ENCODE measurements at regions not wholly inside any gene's neighbourhood (a gene's known extent, or its start where the extent isn't known, plus 50 kb on each side); places are given as distances from the start of the nearest gene placed in this dataset.

- H3K4me3 ChIP-seq: no peak overlapping the region
- ChIA-PET POLR2A (no interaction called here), CTCF (interaction anchor here (0.9 kb wide), 1 partner anchor 7 kb away, joined by 3 read pairs; no protein-coding TSS in a partner anchor)
- H3K27ac ChIP-seq: no peak overlapping the region
- peaks cover 20% of the 10 kb centered on the region for H3K4me1 ChIP-seq
- DNase-seq (ENCODE audit: low read depth in 1 of 2, low spot score in 1 of 2) (no peak), FAIRE-seq (no peak), ATAC-seq (no peak)
- no peak overlapping the region for H3K4me2 ChIP-seq
- no peaks in the 10 kb centered on the region for H3K9me3 ChIP-seq
- WGBS (ENCODE audit: missing lambda C conversion rate): 36% methylated on average over 1 of the region's 1 CpG
- no peak for TF ChIP-seq E2F6 (IDR thresholded peaks at IDR 0.05; ENCODE audit: borderline replicate concordance, low read depth)
- TF ChIP-seq HDAC2 (IDR thresholded peaks at IDR 0.05): no peak
- TF ChIP-seq HEYL (CRISPR knock-in tag; IDR thresholded peaks at IDR 0.05): no peak
- no peak for TF ChIP-seq RAD21 (conservative IDR thresholded peaks at IDR 0.05 in 1 of 2, IDR thresholded peaks at IDR 0.05 in 1 of 2)
- no peak for TF ChIP-seq HOXB5 (CRISPR knock-in tag; IDR thresholded peaks at IDR 0.05)
- TF ChIP-seq PHF8 (IDR thresholded peaks at IDR 0.05; ENCODE audit: borderline replicate concordance, low read depth): no peak
- no peak for TF ChIP-seq MYC (IDR thresholded peaks at IDR 0.05; ENCODE audit: borderline replicate concordance, low read length)
- TF ChIP-seq SMC3 (IDR thresholded peaks at IDR 0.05): no peak
- no peak for TF ChIP-seq RFX5 (IDR thresholded peaks at IDR 0.05)
- no peak for TF ChIP-seq BHLHE40 (IDR thresholded peaks at IDR 0.05; ENCODE audit: low read depth, low read length)
These were observed 382.3 kb downstream of the FIGN start for GRCh38 chr2:163353551-163353950.

- Histone ChIP-seq H3K4me2 (no peak overlapping the region), H3K4me1 (peaks cover 31% of the 10 kb centered on the region), H3K27ac (no peak overlapping the region), H3K4me3 (no peak overlapping the region), H3K9me3 (no peaks in the 10 kb centered on the region)
- FAIRE-seq (no peak), DNase-seq (ENCODE audit: low read depth in 1 of 2, low spot score in 1 of 2) (no peak), ATAC-seq (no peak)
- 95% methylated on average over 2 of the region's 2 CpGs for WGBS (ENCODE audit: missing lambda C conversion rate)
- TF ChIP-seq CHD2 (IDR thresholded peaks at IDR 0.05; ENCODE audit: low read length, partially characterized antibody): no peak
- TF ChIP-seq CEBPB (IDR thresholded peaks at IDR 0.05): no peak
- TF ChIP-seq HMGXB4 (CRISPR knock-in tag; IDR thresholded peaks at IDR 0.05; ENCODE audit: borderline replicate concordance): no peak
- no peak for TF ChIP-seq RFX5 (IDR thresholded peaks at IDR 0.05)
- no peak for TF ChIP-seq SREBF2 (IDR thresholded peaks at IDR 0.05)
- TF ChIP-seq ZFP36 (IDR thresholded peaks at IDR 0.05; ENCODE audit: borderline replicate concordance, partially characterized antibody): no peak
- TF ChIP-seq ELK1 (IDR thresholded peaks at IDR 0.05; ENCODE audit: low read depth, low read length): no peak
- TF ChIP-seq ZSCAN20 (CRISPR knock-in tag; IDR thresholded peaks at IDR 0.05): no peak
- no peak for TF ChIP-seq SMC3 (IDR thresholded peaks at IDR 0.05)
- no peak for TF ChIP-seq EHF (CRISPR knock-in tag; IDR thresholded peaks at IDR 0.05)
- TF ChIP-seq RARB (CRISPR knock-in tag; IDR thresholded peaks at IDR 0.05): no peak
- TF ChIP-seq NFE2L2 (conservative IDR thresholded peaks at IDR 0.05; ENCODE audit: low read length): no peak
- TF ChIP-seq ESRRA (IDR thresholded peaks at IDR 0.05; ENCODE audit: borderline replicate concordance, low read length): no peak
- TF ChIP-seq HOXB5 (CRISPR knock-in tag; IDR thresholded peaks at IDR 0.05): no peak
- CTCF ChIA-PET: no interaction called here
- POLR2A ChIA-PET: no interaction called here
These were observed 383.8 kb downstream of the FIGN start for GRCh38 chr2:163351966-163352365.

GRCh38 chr2:163351143-163351542 is 384.7 kb downstream of the FIGN start:
- WGBS (ENCODE audit: missing lambda C conversion rate): 87% methylated on average over 3 of the region's 3 CpGs
- POLR2A ChIA-PET: no interaction called here
- TF ChIP-seq HOXB5 (CRISPR knock-in tag; IDR thresholded peaks at IDR 0.05) (no peak), RCOR1 (IDR thresholded peaks at IDR 0.05; ENCODE audit: low read depth, low read length) (no peak), JUNB (IDR thresholded peaks at IDR 0.05) (no peak), ZNF302 (CRISPR knock-in tag; IDR thresholded peaks at IDR 0.05) (no peak), SREBF2 (IDR thresholded peaks at IDR 0.05) (no peak), KDM1A (IDR thresholded peaks at IDR 0.05; ENCODE audit: low read depth) (no peak), BCL3 (IDR thresholded peaks at IDR 0.05) (no peak), HES2 (IDR thresholded peaks at IDR 0.05) (no peak), ZC3H11A (IDR thresholded peaks at IDR 0.05) (no peak), FOXS1 (CRISPR knock-in tag; IDR thresholded peaks at IDR 0.05) (no peak), MAX (IDR thresholded peaks at IDR 0.05) (no peak), POLR2AphosphoS2 (conservative IDR thresholded peaks at IDR 0.05; ENCODE audit: low read length) (no peak), RARB (CRISPR knock-in tag; IDR thresholded peaks at IDR 0.05) (no peak), FOSL2 (IDR thresholded peaks at IDR 0.05) (no peak), FOSL2 (CRISPR knock-in tag; IDR thresholded peaks at IDR 0.05) (no peak), TP53 (CRISPR knock-in tag; IDR thresholded peaks at IDR 0.05) (no peak)

More at GRCh38 chr2:163351143-163351542, 384.7 kb downstream of the FIGN start:
- H3K4me1 ChIP-seq: peaks cover 39% of the 10 kb centered on the region
- FAIRE-seq (no peak), ATAC-seq (no peak), DNase-seq (ENCODE audit: low read depth in 1 of 2, low spot score in 1 of 2) (no peak)
- H3K9me3 ChIP-seq: no peaks in the 10 kb centered on the region
- no peak overlapping the region for H3K4me2 ChIP-seq
- no peak overlapping the region for H3K27ac ChIP-seq
- H3K4me3 ChIP-seq: no peak overlapping the region
- CTCF ChIA-PET: no interaction called here

Data from A549 (cell line).